Parathyroid adenoma (tissue), 2 donors: ENCODE measurements at regions not wholly inside any gene's neighbourhood (a gene's known extent, or its start where the extent isn't known, plus 50 kb on each side); places are given as distances from the start of the nearest gene placed in this dataset.
"Not testable (repeated sequence)": the region's sequence is repeated elsewhere in the genome, so short reads cannot be mapped to it uniquely, and the experiment has no call there.

Experiments
- H2AFZ ChIP-seq: fragments of 300-600 bp; sonication (generic); one replicate; pipeline ENCODE4 v1.7.0; 2017; ENCODE audit warnings: antibody characterized with exemption, mild to moderate bottlenecking
- H3K27ac ChIP-seq: fragments of 300-600 bp; sonication (generic); one replicate; pipeline ENCODE4 v1.7.0; 2017
- H3K27me3 ChIP-seq: fragments of 300-600 bp; sonication (generic); one replicate; pipeline ENCODE4 v1.7.0; 2017; ENCODE audit warnings: low read length; ENCODE audit not compliant: control insufficient read depth, insufficient read depth
- H3K36me3 ChIP-seq: fragments of 300-600 bp; sonication (generic); one replicate; pipeline ENCODE4 v1.7.0; 2017; ENCODE audit warnings: low read length; ENCODE audit not compliant: control insufficient read depth, insufficient read depth
- H3K4me1 ChIP-seq: fragments of 300-600 bp; sonication (generic); one replicate; pipeline ENCODE4 v1.7.0; 2017; ENCODE audit warnings: control low read depth
- H3K4me2 ChIP-seq: fragments of 300-600 bp; sonication (generic); one replicate; pipeline ENCODE4 v1.7.0; 2017; ENCODE audit warnings: low read length
- H3K4me3 ChIP-seq: fragments of 300-600 bp; sonication (generic); one replicate; pipeline ENCODE4 v1.7.0; 2017; ENCODE audit warnings: low read depth, low read length
- H3K79me2 ChIP-seq: fragments of 300-600 bp; sonication (generic); one replicate; pipeline ENCODE4 v1.7.0; 2017; ENCODE audit warnings: control low read depth
- H3K9ac ChIP-seq: fragments of 300-600 bp; sonication (generic); one replicate; pipeline ENCODE4 v1.7.0; 2017; ENCODE audit warnings: mild to moderate bottlenecking
- H3K9me3 ChIP-seq: fragments of 300-600 bp; sonication (generic); one replicate; pipeline ENCODE4 v1.7.0; 2017; ENCODE audit warnings: low read length; ENCODE audit not compliant: control insufficient read depth
- CTCF ChIP-seq: fragments of 300-600 bp; sonication (generic); IDR thresholded peaks from one replicate; pipeline ENCODE4 v1.7.0; 2017; ENCODE audit warnings: antibody characterized with exemption, mild to moderate bottlenecking
- donor health status: primary hyperparathyroidism.

- Histone ChIP-seq H3K27ac (no peak overlapping the region), H3K36me3 (no peaks in the 10 kb centered on the region), H3K9me3 (no peaks in the 10 kb centered on the region), H3K4me2 (no peak overlapping the region), H2AFZ (no peak overlapping the region), H3K79me2 (no peaks in the 10 kb centered on the region), H3K4me3 (no peak overlapping the region), H3K9ac (no peak overlapping the region), H3K27me3 (no peaks in the 10 kb centered on the region), H3K4me1 (no peaks in the 10 kb centered on the region)
- TF ChIP-seq CTCF: no peak
Measured at GRCh38 chr10:109219935-109220605, 703.2 kb downstream of the XPNPEP1 start.

GRCh38 chr10:109218207-109218606 is 705.1 kb downstream of the XPNPEP1 start:
- H2AFZ ChIP-seq: no peak overlapping the region
- no peaks in the 10 kb centered on the region for H3K9me3 ChIP-seq
- H3K79me2 ChIP-seq: no peaks in the 10 kb centered on the region
- no peak overlapping the region for H3K9ac ChIP-seq
- H3K4me2 ChIP-seq: no peak overlapping the region
- H3K27ac ChIP-seq: no peak overlapping the region
- no peak for TF ChIP-seq CTCF
- no peaks in the 10 kb centered on the region for H3K36me3 ChIP-seq
- H3K4me3 ChIP-seq: no peak overlapping the region
- H3K4me1 ChIP-seq: no peaks in the 10 kb centered on the region
- H3K27me3 ChIP-seq: no peaks in the 10 kb centered on the region

- Histone ChIP-seq H2AFZ (no peak overlapping the region), H3K4me3 (no peak overlapping the region), H3K9ac (no peak overlapping the region), H3K4me2 (no peak overlapping the region), H3K79me2 (no peaks in the 10 kb centered on the region), H3K4me1 (no peaks in the 10 kb centered on the region), H3K9me3 (no peaks in the 10 kb centered on the region), H3K36me3 (no peaks in the 10 kb centered on the region), H3K27ac (no peak overlapping the region), H3K27me3 (no peaks in the 10 kb centered on the region)
- no peak for TF ChIP-seq CTCF
Measured at GRCh38 chr10:109215291-109216075, 707.8 kb downstream of the XPNPEP1 start.

- not testable (repeated sequence) for H3K27ac ChIP-seq, H2AFZ ChIP-seq, H3K27me3 ChIP-seq, H3K79me2 ChIP-seq, H3K4me1 ChIP-seq, H3K4me3 ChIP-seq, H3K4me2 ChIP-seq, H3K36me3 ChIP-seq, H3K9ac ChIP-seq, H3K9me3 ChIP-seq
Measured at GRCh38 chr10:109214891-109215290, 708.4 kb downstream of the XPNPEP1 start.

GRCh38 chr10:109207361-109207760 is 716.0 kb downstream of the XPNPEP1 start:
- Histone ChIP-seq H3K9me3 (no peaks in the 10 kb centered on the region), H3K4me2 (no peak overlapping the region), H3K9ac (no peak overlapping the region), H3K79me2 (no peaks in the 10 kb centered on the region), H2AFZ (no peak overlapping the region), H3K27ac (no peak overlapping the region), H3K4me3 (no peak overlapping the region), H3K36me3 (no peaks in the 10 kb centered on the region), H3K4me1 (no peaks in the 10 kb centered on the region), H3K27me3 (no peaks in the 10 kb centered on the region)
- no peak for TF ChIP-seq CTCF
